Stimulated activated CD8-positive, alpha-beta memory T cell treated with anti-CD3 and anti-CD28 coated beads, Interleukin-4, amount 100 ng/mL, for 24 hours (primary cell): ENCODE measurements at regions not wholly inside any gene's neighbourhood (a gene's known extent, or its start where the extent isn't known, plus 50 kb on each side); places are given as distances from the start of the nearest gene placed in this dataset.

Experiments used
- DNase-seq: peaks from one replicate; pipeline ENCODE4 v3.0.0-alpha.2; 2020; ENCODE audit warnings: low read depth

DNA sequence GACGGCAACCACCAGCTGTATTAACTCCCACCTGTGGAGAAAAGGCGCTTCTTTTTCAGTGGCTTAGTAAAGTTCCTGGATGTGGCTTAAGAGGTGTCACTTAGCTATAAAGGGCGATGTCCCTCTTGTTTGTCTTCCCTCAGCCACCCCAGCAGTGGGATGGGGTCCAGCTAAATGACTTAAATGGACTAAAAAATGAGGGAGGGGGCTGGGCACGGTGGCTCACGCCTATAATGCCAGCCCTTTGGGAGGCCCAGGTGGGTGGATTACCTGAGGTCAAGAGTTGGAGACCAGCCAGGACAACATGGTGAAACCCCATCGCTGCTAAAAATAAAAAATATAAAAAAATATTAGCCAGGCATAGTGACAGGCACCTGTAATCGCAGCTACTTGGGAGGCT is 667.5 kb upstream of the RBFOX1 start:
- no peak for DNase-seq

- no peak for DNase-seq
Observed at GRCh38 chr16:6663668-6664067, 669.0 kb upstream of the RBFOX1 start.

GRCh38 chr16:6656760-6657159 is 675.9 kb upstream of the RBFOX1 start:
- no peak for DNase-seq

DNA sequence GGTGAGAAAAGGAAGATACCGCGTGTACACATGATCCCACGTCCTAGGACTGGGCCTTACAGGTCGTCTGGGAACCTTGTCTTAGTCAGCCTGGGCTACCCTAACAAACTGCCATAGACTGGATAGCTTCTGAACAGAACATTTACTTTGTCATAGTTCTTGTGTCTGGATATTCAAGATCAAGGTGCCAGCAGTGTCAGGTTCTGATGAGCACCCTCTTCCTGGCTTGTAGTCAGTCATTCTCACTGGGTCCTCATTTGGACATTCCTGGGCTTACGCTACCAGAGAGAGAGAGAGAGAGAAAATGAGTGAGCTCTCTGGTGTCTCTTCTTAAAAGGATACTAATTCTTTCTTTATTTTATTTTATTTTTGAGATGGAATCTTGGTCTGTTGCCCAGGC is 685.8 kb upstream of the RBFOX1 start:
- no peak for DNase-seq

- DNase-seq = no peak
Observed at GRCh38 chr16:6645768-6646568, 686.7 kb upstream of the RBFOX1 start.

DNA sequence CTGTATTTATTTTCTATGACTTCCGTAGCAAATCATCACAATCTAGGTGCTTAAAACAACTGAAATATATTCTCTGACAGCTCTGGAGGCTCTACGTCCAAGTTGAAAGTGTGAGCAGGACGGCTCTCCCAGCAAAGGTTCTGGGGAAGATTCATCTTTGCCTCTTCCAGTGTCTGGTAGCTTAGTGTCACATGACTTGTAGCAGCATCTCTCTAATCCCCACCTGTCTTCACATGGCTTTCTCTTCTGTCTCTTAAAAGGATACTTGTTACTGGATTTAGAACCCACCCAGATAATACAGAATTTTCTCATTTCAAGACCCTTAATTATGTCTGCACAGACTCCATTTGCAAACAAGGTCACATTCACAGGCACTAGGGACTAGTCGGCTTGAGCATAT is 687.7 kb upstream of the RBFOX1 start:
- DNase-seq = no peak

DNA sequence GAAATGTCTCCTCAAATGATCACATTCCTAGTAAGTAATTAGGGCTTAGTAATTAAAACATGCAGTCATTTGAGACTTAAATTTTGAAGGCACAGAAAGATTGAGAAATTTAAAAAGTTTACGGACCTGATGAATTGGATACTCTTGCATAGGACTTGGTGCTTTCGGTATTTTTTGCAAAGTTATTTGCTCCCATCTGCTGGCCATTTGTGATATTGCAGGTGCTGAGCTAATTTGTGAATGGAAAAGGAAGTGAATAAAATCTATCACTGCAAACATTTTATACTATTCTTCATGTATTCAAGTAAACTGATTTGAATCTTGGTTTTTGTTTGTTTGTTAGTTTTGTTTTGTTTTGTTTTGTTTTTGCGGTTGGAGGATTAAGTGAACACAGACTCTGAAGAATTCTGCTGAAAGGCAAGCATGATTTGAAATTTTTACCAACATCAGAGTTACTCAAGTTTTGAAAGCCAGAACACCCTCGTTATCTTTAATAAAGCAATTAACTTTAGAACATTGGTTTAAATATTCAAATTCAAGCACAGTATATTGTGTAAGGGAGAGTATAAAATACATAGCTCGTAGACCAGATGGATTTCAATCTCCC is 689.5 kb upstream of the RBFOX1 start:
- DNase-seq = peak; percentile 15

DNA sequence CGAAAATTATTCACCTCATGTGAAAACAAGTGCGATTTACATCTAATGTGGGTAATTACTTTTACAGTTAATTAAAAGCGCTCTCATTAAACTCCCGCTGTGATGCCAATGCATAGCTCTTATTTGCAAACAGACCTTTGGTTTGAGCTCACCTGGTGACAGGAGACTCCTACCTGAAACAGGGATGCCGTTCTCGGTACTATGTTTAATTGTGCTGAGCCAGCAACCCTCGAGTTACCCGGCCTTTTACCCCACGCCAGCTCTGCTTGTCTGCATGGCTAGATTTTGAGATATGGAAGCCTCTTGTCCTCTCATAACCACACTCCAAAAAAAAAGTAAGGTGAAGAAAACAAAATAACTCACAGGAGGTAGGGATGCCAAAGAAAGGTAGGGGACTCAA is 690.4 kb upstream of the RBFOX1 start:
- no peak for DNase-seq

DNA sequence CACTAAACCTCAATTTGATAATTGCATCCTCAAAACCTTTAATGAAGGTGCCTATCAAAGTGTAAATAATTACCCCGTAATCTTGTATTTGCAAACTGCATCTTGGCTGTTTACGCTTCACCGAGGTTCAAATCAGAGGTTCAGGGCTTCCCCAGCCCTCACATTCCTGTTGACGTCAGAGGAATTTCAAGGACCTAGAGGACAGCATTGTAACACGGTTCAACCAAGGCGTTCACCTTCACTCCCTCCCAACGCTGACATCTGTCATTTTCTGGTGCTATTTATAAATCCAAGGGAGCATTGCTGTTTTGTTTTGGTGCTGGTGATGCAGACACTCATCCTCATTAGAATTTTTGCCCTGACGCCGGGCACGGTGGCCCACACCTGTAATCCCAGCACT is 691.6 kb upstream of the RBFOX1 start:
- no peak for DNase-seq

DNA sequence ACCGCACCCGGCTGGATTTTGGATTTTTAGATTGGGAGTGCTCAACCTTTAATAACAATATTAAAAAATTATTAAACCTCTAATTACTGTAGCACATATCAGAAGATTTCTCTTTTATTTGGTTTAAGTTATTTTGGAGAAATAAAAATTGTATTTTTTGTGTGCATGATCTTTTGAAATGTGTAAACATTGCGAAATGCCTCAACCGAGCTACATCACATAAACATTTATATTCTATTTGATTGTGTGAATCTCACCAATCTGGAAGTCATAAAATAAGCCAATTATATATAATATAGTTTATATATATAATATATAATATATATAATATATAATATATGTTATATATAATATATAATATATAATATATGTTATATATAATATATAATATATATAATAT is 696.2 kb upstream of the RBFOX1 start:
- no peak for DNase-seq

- no peak for DNase-seq
Observed at GRCh38 chr16:6634151-6634550, 698.5 kb upstream of the RBFOX1 start.

DNA sequence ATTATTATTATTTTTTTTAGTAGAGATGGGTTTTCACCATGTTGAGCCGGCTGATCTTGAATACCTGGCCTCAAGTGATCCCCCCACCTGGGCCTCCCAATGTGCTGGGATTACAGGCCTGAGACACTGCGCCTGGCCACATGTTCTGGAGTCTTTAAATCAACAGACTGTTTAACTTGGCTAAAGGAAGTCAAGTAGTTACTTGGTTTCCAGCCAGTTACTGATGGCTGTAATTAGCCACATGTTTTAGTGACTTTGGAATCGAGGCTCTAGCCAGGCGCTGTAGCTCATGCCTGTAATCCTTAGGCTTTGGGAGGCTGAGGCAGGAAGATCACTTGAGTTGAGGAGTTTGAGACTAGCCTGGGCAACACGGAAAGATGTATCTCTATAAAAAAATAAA is 699.2 kb upstream of the RBFOX1 start:
- no peak for DNase-seq

DNA sequence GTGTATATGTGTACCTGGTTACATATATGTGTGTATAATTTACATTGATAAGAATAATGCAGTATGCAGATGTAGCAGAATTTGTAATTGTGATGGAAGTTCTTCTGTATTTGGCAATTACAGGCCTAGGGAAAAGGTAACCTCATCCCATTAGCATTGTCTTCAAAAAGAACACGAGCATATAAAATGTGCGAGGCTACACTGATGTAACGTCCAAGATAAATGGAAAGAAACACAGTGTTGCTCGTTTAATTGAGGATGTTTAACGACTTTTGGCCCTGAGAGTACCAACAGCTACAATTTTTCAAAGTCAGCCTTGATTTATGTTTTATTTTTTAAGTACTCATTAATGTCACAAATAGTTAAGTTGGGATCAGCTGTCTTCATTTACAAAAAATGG is 703.5 kb upstream of the RBFOX1 start:
- DNase-seq = no peak

GRCh38 chr16:6625606-6626005 is 707.0 kb upstream of the RBFOX1 start:
- DNase-seq = no peak

DNA sequence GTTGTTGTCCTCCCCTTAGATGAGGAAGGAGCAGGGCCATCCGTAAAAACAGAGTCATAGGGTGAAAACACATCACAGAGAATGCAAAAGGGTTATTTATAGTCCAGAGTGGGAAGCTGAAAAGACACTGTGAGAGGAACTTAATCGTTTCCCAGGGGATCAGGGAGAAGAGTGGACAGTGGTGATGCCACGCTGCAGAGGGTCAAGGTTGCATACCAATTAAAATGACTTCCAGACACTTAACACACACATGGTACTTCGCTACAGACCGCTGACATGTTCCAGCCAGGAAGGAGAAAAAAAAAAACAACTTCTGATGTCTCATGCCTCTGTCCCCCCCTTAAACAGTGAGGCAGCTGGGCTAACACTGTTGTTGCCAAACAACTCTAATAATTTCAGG is 713.8 kb upstream of the RBFOX1 start:
- DNase-seq = no peak

GRCh38 chr16:6616746-6617145 is 715.9 kb upstream of the RBFOX1 start:
- no peak for DNase-seq

DNA sequence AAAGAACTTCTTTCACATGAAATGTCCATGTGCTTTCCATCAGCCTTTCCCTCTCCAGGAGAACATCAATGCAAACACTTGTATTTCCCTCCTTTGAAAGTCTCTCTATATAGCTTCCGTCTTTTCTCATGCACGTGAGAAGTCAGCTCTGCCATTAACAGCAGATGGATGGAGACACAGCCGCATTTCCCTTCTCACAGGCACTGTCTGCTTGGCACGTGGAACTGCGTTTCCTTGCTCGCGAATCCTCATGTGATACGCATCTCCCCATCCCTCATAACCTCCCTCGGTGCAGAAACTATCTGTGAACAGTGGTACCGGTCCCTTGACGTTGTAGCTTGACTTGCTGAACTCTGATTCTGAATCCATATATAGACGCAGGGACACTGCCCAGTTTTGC is 717.0 kb upstream of the RBFOX1 start:
- no peak for DNase-seq

GRCh38 chr16:6611535-6611934 is 721.1 kb upstream of the RBFOX1 start:
- no peak for DNase-seq

DNA sequence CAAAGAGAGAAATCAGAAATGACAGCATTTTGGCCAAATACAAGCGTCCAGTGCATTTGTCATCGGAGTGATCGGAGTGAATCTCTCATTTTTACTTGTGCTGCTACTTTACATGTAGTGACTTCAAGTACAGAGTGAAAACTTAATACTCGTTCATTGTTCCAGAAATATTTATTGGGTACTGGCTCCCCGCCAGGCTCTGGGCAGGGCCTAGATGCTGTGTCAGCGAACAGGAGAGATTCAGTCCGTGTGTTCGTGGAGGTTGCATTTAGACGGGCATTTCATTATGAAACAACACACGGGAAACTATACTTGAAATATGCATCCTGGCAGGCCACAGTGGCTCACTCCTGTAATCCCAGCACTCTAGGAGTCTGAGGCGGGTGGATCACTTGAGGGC is 727.2 kb upstream of the RBFOX1 start:
- no peak for DNase-seq

DNA sequence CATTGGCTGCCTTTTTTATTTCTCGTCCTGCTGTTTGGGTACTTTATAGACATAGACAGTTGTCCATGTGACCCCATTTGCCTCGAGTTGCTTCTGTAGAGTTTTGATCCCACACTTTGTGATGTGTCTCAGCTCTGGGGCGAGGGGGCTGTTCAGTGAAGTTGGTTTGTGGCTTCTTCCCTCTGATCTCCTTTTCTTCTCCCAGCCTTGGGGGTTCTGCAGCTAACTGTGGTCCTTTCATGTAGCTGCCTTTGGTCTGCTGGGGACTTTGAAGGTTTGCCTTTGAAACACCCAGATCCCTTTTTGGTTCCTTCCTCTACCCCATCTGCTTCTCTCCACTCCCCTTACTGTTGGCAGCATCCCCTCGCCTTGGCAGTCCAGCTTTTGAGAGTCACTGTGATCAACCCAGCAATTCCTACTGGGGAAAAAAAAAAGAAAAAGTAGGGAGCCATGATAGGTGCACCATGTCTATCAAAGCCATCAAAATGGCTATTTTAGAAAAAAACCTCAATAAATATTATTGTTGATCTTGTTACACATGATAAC is 728.8 kb upstream of the RBFOX1 start:
- no peak for DNase-seq

DNA sequence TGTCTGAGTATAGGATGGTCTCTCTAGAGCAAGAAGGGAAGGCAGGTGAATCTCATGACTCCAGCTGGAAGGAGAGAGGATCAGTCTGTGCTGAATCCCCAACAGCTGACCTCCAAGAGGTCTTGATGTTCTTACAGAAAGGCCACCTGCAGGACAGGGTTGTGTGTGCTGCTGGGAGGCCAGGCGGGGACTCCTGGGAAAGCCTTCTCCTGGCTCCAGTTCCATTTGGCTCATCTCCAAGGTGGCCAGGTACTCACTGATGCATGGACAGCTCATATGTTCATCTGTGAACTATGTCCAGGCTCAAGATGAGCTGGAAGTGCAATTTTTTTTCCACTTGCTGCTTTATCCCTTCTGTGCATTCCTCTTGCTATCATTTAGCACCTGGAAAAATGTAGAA is 730.2 kb upstream of the RBFOX1 start:
- no peak for DNase-seq

GRCh38 chr16:6600167-6600566 is 732.5 kb upstream of the RBFOX1 start:
- DNase-seq = no peak

DNA sequence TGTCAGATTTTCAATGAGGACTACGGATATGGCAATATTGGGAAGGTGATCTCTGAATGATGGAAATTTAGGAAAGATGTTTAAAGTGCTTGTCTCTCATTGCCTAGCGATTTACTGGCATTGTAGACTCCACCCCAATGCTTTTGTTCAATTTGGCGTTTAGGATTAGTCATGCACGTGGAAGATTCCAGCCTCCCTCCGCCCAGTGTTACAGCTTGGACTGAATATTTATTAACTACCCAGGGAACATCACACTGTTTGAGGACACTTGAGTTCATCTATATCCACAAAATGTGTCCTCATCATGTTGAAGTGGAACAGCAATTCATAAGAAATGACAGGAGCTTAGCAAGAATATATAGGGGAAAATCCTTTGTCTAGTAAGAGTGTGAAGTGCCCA is 738.8 kb upstream of the RBFOX1 start:
- DNase-seq = no peak

DNA sequence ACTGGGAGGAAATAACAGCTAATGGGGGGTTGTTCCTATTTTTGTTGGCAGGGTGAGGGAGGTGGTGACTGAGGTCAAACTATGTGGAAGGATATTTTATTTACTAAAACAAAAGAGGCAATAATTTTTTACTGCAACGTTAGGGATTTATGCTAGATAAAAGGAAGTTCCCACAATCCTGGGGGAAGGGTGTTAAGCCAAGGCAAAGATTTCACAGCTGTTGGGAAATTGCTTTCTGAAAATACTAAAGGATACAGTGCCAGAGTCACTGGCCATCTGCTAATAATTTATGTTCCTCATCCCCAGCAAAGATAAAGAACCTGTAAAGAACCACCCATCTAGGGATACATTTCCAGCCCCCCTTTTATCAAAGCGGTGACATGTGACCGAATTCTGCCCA is 756.0 kb upstream of the RBFOX1 start:
- DNase-seq = no peak
